H9 (cell line): ENCODE measurements at regions not wholly inside any gene's neighbourhood (a gene's known extent, or its start where the extent isn't known, plus 50 kb on each side); places are given as distances from the start of the nearest gene placed in this dataset.

Experiments
- DNase-seq: peaks from one replicate; pipeline ENCODE4 v3.0.0-alpha.2; 2017
- H2AFZ ChIP-seq: one replicate; pipeline ENCODE4 v1.6.1; 2013; ENCODE audit warnings: mild to moderate bottlenecking, low read length, control low read depth, moderate library complexity
- H2AK5ac ChIP-seq: 2 replicates; pipeline ENCODE4 v1.6.1; 2013; ENCODE audit warnings: low read length, control low read depth, mixed read lengths; ENCODE audit not compliant: insufficient read length
- H2BK120ac ChIP-seq: one replicate; pipeline ENCODE4 v1.6.1; 2013; ENCODE audit warnings: low read depth, mild to moderate bottlenecking, low read length, control low read depth, inconsistent platforms; ENCODE audit not compliant: poor library complexity, severe bottlenecking
- H2BK12ac ChIP-seq: 2 replicates; pipeline ENCODE4 v1.6.1; 2013; ENCODE audit warnings: low read length, control low read depth, mixed read lengths, low read depth; ENCODE audit not compliant: insufficient read length
- H2BK15ac ChIP-seq: 2 replicates; pipeline ENCODE4 v1.6.1; 2013; ENCODE audit warnings: low read depth, low read length, control low read depth
- H2BK20ac ChIP-seq: one replicate; pipeline ENCODE4 v1.6.1; 2013; ENCODE audit warnings: low read depth, mild to moderate bottlenecking, low read length, control low read depth, inconsistent platforms; ENCODE audit not compliant: poor library complexity, severe bottlenecking
- H2BK5ac ChIP-seq: 2 replicates; pipeline ENCODE4 v1.6.1; 2013; ENCODE audit warnings: low read length, control low read depth, mixed read lengths; ENCODE audit not compliant: insufficient read length
- H3K14ac ChIP-seq: 2 replicates; pipeline ENCODE4 v1.6.1; 2013; ENCODE audit warnings: low read length, control low read depth; ENCODE audit not compliant: insufficient read depth
- H3K18ac ChIP-seq: 2 replicates; pipeline ENCODE4 v1.6.1; 2013; ENCODE audit warnings: low read depth, mild to moderate bottlenecking, mixed read lengths, low read length, control low read depth; ENCODE audit not compliant: insufficient read length
- H3K23ac ChIP-seq: 2 replicates; pipeline ENCODE4 v1.6.1; 2013; ENCODE audit warnings: low read length, control low read depth, mixed read lengths, low read depth; ENCODE audit not compliant: insufficient read length
- H3K23me2 ChIP-seq: 2 replicates; pipeline ENCODE4 v1.6.1; 2013; ENCODE audit warnings: low read depth, mild to moderate bottlenecking, mixed read lengths, low read length, control low read depth; ENCODE audit not compliant: insufficient read length, poor library complexity, severe bottlenecking
- H3K27ac ChIP-seq: 2 replicates; pipeline ENCODE4 v1.5.1; 2013; ENCODE audit warnings: low read length, control low read depth, mixed read lengths, low read depth; ENCODE audit not compliant: insufficient read length
- H3K27me3 ChIP-seq: 2 replicates; pipeline ENCODE4 v1.6.1; 2013; ENCODE audit warnings: low read length, control low read depth, inconsistent platforms; ENCODE audit not compliant: insufficient read depth
- H3K4ac ChIP-seq: 2 replicates; pipeline ENCODE4 v1.6.1; 2013; ENCODE audit warnings: low read depth, mild to moderate bottlenecking, control low read depth, inconsistent platforms, low read length, moderate library complexity
- H3K4me1 ChIP-seq: 2 replicates; pipeline ENCODE4 v1.6.1; 2013; ENCODE audit warnings: low read length, control low read depth, inconsistent platforms; ENCODE audit not compliant: insufficient read depth
- H3K4me2 ChIP-seq: 2 replicates; pipeline ENCODE4 v1.6.1; 2013; ENCODE audit warnings: low read length, control low read depth, mixed read lengths; ENCODE audit not compliant: insufficient read length, insufficient read depth
- H3K56ac ChIP-seq: 2 replicates; pipeline ENCODE4 v1.6.1; 2013; ENCODE audit warnings: low read depth, mild to moderate bottlenecking, mixed read lengths, low read length, control low read depth; ENCODE audit not compliant: insufficient read length
- H3K79me1 ChIP-seq: 2 replicates; pipeline ENCODE4 v1.6.1; 2013; ENCODE audit warnings: low read depth, mild to moderate bottlenecking, moderate library complexity, low read length, control low read depth, inconsistent platforms; ENCODE audit not compliant: insufficient read depth, poor library complexity, severe bottlenecking
- H3K79me2 ChIP-seq: 2 replicates; pipeline ENCODE4 v1.6.1; 2013; ENCODE audit warnings: low read length, control low read depth, inconsistent platforms; ENCODE audit not compliant: insufficient read depth
- H3K9ac ChIP-seq: 2 replicates; pipeline ENCODE4 v1.6.1; 2013; ENCODE audit warnings: low read length, control low read depth, mixed read lengths; ENCODE audit not compliant: insufficient read length; ENCODE audit errors: extremely low read depth
- H3K9me3 ChIP-seq: one replicate; pipeline ENCODE4 v1.6.1; 2013; ENCODE audit warnings: low read depth, low read length, inconsistent platforms; ENCODE audit not compliant: control insufficient read depth
- H3T11ph ChIP-seq: one replicate; pipeline ENCODE4 v1.6.1; 2013; ENCODE audit warnings: mild to moderate bottlenecking, low read length, control low read depth, inconsistent platforms
- H4K20me1 ChIP-seq: one replicate; pipeline ENCODE4 v1.6.1; 2013; ENCODE audit not compliant: control insufficient read depth, insufficient read length, insufficient read depth
- H4K5ac ChIP-seq: 2 replicates; pipeline ENCODE4 v1.6.1; 2013; ENCODE audit warnings: low read depth, mild to moderate bottlenecking, mixed read lengths, low read length, control low read depth; ENCODE audit not compliant: insufficient read length
- H4K8ac ChIP-seq: replicated peaks from 2 replicates; pipeline ENCODE4 v1.6.1; 2013; ENCODE audit warnings: low read length, control low read depth, mixed read lengths, low read depth; ENCODE audit not compliant: insufficient read length
- H4K91ac ChIP-seq: 2 replicates; pipeline ENCODE4 v1.6.1; 2013; ENCODE audit warnings: low read depth, mild to moderate bottlenecking, moderate library complexity, mixed read lengths, low read length, control low read depth; ENCODE audit not compliant: insufficient read length
- H3K27ac Mint-ChIP-seq, 3 experiments: 2 replicates in 2 of 3; 3 replicates in 1 of 3; pipeline ENCODE4 v1.8.0; 2020 to 2021; ENCODE audit warnings: mixed read lengths in 3 of 3, mild to moderate bottlenecking in 1 of 3, moderate library complexity in 1 of 3
- H3K27me3 Mint-ChIP-seq: 2 replicates; pipeline ENCODE4 v1.8.0; 2021; ENCODE audit warnings: low read depth, mild to moderate bottlenecking, moderate library complexity, mixed read lengths
- H3K36me3 Mint-ChIP-seq, 3 experiments: 2 replicates in 2 of 3; 3 replicates in 1 of 3; pipeline ENCODE4 v1.8.0; 2020 to 2021; ENCODE audit warnings: low read depth in 3 of 3, mixed read lengths in 3 of 3; ENCODE audit not compliant: insufficient read depth in 1 of 3
- H3K4me1 Mint-ChIP-seq, 2 experiments: 2 replicates each; pipeline ENCODE4 v1.8.0; 2020; ENCODE audit warnings: mixed read lengths in 2 of 2
- H3K4me3 Mint-ChIP-seq, 2 experiments: 2 replicates in 1 of 2; 3 replicates in 1 of 2; pipeline ENCODE4 v1.8.0; 2020 to 2021; ENCODE audit warnings: mild to moderate bottlenecking in 2 of 2, mixed read lengths in 2 of 2, moderate library complexity in 1 of 2
- H3K9me3 Mint-ChIP-seq, 2 experiments: 2 replicates in 1 of 2; 3 replicates in 1 of 2; pipeline ENCODE4 v1.8.0; 2020; ENCODE audit warnings: mild to moderate bottlenecking in 2 of 2, mixed read lengths in 2 of 2, moderate library complexity in 1 of 2
- WGBS: extraction: QIAGEN DNeasy Blood & Tissue Kit; methylation state at CpG from one replicate; pipeline ENCODE4 v1.1.7; 2013; ENCODE audit warnings: missing lambda C conversion rate, low lambda C conversion rate, mixed read lengths; ENCODE audit not compliant: insufficient read length; ENCODE audit errors: extremely low coverage; 5-methylcytosine and 5-hydroxymethylcytosine counted together
- TF ChIP-seq, protein P1 (sequence below): fragments of 200-600 bp; sonication (generic); conservative IDR thresholded peaks from 3 replicates; pipeline ENCODE4 v1.8.0; 2021; ENCODE audit warnings: antibody characterized with exemption, mild to moderate bottlenecking

GRCh38 chr13:80841414-80841813, 500.5 kb upstream of the SPRY2 start:
- Mint-ChIP-seq H3K36me3 (peaks cover 3 to 8% (median 5%) of the 10 kb centered on the region in 3 experiments; a peak in 5 of 7 replicates), H3K27ac (no peak overlapping the region), H3K9me3 (peaks cover 10 to 12% of the 10 kb centered on the region in 2 experiments; a peak in 4 of 5 replicates), H3K4me3 (no peak overlapping the region), H3K27me3 (no peaks in the 10 kb centered on the region), H3K4me1 (peaks cover 9 to 10% of the 10 kb centered on the region in 2 experiments)
- Histone ChIP-seq H3K14ac (no peak overlapping the region), H4K8ac (no peak overlapping the region), H2AFZ (no peak overlapping the region), H2BK15ac (no peak overlapping the region), H3K9ac (no peak overlapping the region), H3K18ac (no peak overlapping the region), H3K27me3 (no peaks in the 10 kb centered on the region), H3T11ph (no peak overlapping the region), H4K91ac (no peak overlapping the region), H2BK12ac (no peak overlapping the region), H3K23me2 (no peaks in the 10 kb centered on the region), H2BK120ac (no peak overlapping the region), H3K23ac (no peak overlapping the region), H3K9me3 (no peaks in the 10 kb centered on the region), H2BK20ac (no peak overlapping the region), H3K56ac (no peak overlapping the region), H3K4me1 (peaks cover 7% of the 10 kb centered on the region; the same call in 1 of the 2 replicates), H3K4me2 (no peak overlapping the region), H4K20me1 (no peaks in the 10 kb centered on the region), H3K27ac (no peak overlapping the region), H2AK5ac (no peak overlapping the region), H4K5ac (no peak overlapping the region), H2BK5ac (no peak overlapping the region), H3K79me1 (no peaks in the 10 kb centered on the region), H3K4ac (no peak overlapping the region), H3K79me2 (no peaks in the 10 kb centered on the region)
- TF ChIP-seq, protein P1, sequence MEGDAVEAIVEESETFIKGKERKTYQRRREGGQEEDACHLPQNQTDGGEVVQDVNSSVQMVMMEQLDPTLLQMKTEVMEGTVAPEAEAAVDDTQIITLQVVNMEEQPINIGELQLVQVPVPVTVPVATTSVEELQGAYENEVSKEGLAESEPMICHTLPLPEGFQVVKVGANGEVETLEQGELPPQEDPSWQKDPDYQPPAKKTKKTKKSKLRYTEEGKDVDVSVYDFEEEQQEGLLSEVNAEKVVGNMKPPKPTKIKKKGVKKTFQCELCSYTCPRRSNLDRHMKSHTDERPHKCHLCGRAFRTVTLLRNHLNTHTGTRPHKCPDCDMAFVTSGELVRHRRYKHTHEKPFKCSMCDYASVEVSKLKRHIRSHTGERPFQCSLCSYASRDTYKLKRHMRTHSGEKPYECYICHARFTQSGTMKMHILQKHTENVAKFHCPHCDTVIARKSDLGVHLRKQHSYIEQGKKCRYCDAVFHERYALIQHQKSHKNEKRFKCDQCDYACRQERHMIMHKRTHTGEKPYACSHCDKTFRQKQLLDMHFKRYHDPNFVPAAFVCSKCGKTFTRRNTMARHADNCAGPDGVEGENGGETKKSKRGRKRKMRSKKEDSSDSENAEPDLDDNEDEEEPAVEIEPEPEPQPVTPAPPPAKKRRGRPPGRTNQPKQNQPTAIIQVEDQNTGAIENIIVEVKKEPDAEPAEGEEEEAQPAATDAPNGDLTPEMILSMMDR = no peak
- DNase-seq = no peak
- WGBS = no CpG with 5 or more reads among the region's 1 CpG
